Effector memory CD4-positive, alpha-beta T cell (primary cell): ENCODE measurements at regions not wholly inside any gene's neighbourhood (a gene's known extent, or its start where the extent isn't known, plus 50 kb on each side); places are given as distances from the start of the nearest gene placed in this dataset.
"Not testable (repeated sequence)": the region's sequence is repeated elsewhere in the genome, so short reads cannot be mapped to it uniquely, and the experiment has no call there.

Experiments
- DNase-seq, 3 donors: peaks; one replicate each; pipeline ENCODE4 v3.0.0-alpha.2; 2020
- H3K27ac ChIP-seq: 2 replicates; pipeline ENCODE4 v1.7.0; 2013; ENCODE audit warnings: mild to moderate bottlenecking, low read length, moderate library complexity; ENCODE audit not compliant: insufficient read depth, poor library complexity, severe bottlenecking
- H3K27me3 ChIP-seq: replicated peaks from 2 replicates; pipeline ENCODE4 v1.7.0; 2013; ENCODE audit warnings: mild to moderate bottlenecking, low read length; ENCODE audit not compliant: insufficient read depth, control insufficient read depth, poor library complexity, severe bottlenecking
- H3K36me3 ChIP-seq: 2 replicates; pipeline ENCODE4 v1.7.0; 2013; ENCODE audit warnings: mild to moderate bottlenecking, low read length, moderate library complexity; ENCODE audit not compliant: control insufficient read depth, insufficient read depth
- H3K4me1 ChIP-seq: 2 replicates; pipeline ENCODE4 v1.7.0; 2013; ENCODE audit warnings: low read length, mild to moderate bottlenecking; ENCODE audit not compliant: control insufficient read depth, insufficient read depth, poor library complexity, severe bottlenecking
- H3K4me3 ChIP-seq: 2 replicates; pipeline ENCODE4 v1.7.0; 2013; ENCODE audit warnings: low read length, low read depth, mild to moderate bottlenecking; ENCODE audit not compliant: insufficient read depth, poor library complexity, severe bottlenecking
- H3K9me3 ChIP-seq: 2 replicates; pipeline ENCODE4 v1.7.0; 2013; ENCODE audit warnings: mild to moderate bottlenecking, low read length, moderate library complexity; ENCODE audit not compliant: control insufficient read depth

DNA sequence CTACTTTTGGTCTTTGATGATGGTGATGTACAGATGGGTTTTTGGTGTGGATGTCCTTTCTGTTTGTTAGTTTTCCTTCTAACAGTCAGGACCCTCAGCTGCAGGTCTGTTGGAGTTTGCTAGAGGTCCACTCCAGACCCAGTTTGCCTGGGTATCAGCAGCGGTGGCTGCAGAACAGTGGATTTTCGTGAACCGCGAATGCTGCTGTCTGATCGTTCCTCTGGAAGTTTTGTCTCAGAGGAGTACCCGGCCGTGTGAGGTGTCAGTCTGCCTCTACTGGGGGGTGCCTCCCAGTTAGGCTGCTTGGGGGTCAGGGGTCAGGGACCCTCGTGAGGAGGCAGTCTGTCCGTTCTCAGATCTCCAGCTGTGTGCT, 56.6 kb upstream of the TNFAIP8 start:
- not testable (repeated sequence) for H3K4me3 ChIP-seq, H3K9me3 ChIP-seq, H3K36me3 ChIP-seq, DNase-seq, H3K27me3 ChIP-seq
- H3K27ac ChIP-seq = peak overlapping the region; percentile 68
- H3K4me1 ChIP-seq = peaks cover 40% of the 10 kb centered on the region

DNA sequence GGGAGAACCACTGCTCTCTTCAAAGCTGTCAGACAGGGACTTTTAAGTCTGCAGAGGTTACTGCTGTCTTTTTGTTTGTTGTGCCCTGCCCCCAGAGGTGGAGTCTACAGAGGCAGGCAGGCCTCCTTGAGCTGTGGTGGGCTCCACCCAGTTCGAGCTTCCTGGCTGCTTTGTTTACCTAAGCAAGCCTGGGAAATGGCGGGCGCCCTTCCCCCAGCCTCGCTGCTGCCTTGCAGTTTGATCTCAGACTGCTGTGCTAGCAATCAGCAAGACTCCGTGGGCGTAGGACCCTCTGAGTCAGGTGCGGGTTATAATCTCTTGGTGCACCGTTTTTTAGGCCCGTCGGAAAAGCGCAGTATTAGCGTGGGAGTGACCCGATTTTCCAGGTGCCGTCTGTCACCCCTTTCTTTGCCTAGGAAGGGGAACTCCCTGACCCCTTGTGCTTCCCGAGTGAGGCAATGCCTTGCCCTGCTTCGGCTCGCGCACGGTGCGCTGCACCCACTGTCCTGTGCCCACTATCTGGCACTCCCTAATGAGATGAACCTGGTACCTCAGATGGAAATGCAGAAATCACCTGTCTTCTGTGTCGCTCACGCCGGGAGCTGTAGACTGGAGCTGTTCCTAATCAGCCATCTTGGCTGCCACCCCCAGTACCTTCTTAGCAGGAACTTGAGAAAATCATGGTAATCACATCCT, 56.1 kb upstream of the TNFAIP8 start:
- H3K36me3 ChIP-seq, H3K27me3 ChIP-seq, H3K9me3 ChIP-seq: not testable (repeated sequence)
- Histone ChIP-seq H3K4me3 (peak overlapping the region; percentile 31), H3K27ac (peak overlapping the region; percentile 68), H3K4me1 (peaks cover 45% of the 10 kb centered on the region)
- peak; percentile 76 to 88 (median 83) for DNase-seq

DNA sequence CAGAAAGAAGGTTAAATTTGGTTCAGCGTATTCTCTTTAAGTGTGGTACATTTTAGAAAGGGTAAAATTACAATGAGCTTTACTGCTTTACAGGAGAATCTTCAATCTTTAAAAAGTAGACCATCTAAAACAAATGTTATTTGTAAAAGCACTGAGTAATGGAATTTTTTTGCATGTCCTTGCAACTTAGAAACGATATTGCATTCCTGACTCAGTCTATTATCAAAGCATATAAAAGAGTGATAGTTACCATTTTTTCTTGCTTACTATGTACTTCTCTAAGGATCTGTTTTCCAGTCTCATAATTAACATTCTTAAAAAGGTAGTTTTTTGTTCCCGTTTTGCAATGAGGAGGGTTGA, 55.5 kb upstream of the TNFAIP8 start:
- peak overlapping the region; percentile 31 for H3K4me3 ChIP-seq
- H3K27me3 ChIP-seq = no peaks in the 10 kb centered on the region
- H3K9me3 ChIP-seq = no peaks in the 10 kb centered on the region
- DNase-seq = no peak
- H3K27ac ChIP-seq = peak overlapping the region; percentile 68
- no peaks in the 10 kb centered on the region for H3K36me3 ChIP-seq
- H3K4me1 ChIP-seq = peaks cover 49% of the 10 kb centered on the region

DNA sequence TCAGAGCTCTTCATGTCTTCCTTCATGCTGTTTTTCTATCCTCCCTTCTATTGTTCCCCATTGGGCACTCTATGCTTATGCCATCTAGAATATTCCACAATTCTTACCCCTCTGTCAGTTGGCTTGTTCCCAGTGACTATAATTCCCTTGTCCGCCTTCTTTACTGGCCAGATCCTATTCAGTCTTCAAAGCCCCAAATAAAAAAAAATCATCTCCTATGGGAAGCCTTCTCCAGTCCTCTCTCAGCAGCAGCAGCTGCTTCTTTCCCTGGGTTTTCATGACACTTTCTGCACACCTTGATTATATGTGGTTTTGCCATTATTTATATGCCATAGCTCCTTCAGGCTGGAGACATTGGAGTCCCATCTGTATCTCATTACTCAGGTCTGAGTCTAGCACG, 54.6 kb upstream of the TNFAIP8 start:
- peak overlapping the region; percentile 15 for H3K27ac ChIP-seq
- H3K4me3 ChIP-seq = no peak overlapping the region
- H3K9me3 ChIP-seq = no peaks in the 10 kb centered on the region
- H3K4me1 ChIP-seq = peaks cover 58% of the 10 kb centered on the region
- no peaks in the 10 kb centered on the region for H3K36me3 ChIP-seq
- DNase-seq = no peak
- H3K27me3 ChIP-seq = no peaks in the 10 kb centered on the region

DNA sequence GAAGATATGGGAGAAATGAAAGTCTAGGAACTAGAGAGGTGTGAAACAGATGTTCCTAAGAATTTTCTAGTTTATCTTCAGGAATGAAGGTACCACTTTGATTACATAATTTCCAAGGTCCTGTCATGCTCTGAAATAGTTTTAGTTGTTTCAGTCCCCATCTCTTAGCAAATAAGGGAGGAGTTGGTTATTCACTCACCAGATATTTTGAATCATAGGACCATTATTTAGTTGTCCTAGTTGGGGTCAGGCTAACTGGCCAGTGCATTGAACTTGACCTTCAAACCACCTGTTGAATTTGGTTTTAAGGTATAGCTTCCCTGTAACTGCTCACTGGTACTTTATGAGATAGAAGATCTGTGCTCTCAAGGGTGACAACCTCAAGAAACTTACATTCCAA, 53.9 kb upstream of the TNFAIP8 start:
- Histone ChIP-seq H3K36me3 (no peaks in the 10 kb centered on the region), H3K9me3 (no peaks in the 10 kb centered on the region), H3K27me3 (no peaks in the 10 kb centered on the region), H3K4me1 (peaks cover 63% of the 10 kb centered on the region), H3K27ac (peak overlapping the region; percentile 5), H3K4me3 (no peak overlapping the region)
- DNase-seq = no peak

DNA sequence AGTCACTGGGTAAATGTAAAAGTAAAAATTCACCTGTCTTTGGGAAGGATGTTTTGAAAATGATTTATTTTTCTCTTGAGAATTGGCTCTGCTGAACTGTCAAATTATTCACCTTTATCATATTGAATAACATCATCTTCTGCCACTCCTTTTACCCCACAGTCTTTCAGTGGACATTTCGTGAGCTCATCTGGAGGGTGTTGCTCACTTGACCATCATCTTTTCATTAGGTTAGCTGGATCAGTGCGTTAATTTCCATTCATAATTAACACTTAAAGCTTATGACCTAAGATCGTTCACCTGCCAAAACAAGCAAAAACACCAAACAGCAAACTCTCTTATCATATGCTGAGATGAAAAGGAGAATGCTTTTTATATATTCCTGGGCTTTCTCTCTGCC, 53.4 kb upstream of the TNFAIP8 start:
- no peaks in the 10 kb centered on the region for H3K27me3 ChIP-seq
- peak overlapping the region; percentile 47 for H3K27ac ChIP-seq
- H3K9me3 ChIP-seq = no peaks in the 10 kb centered on the region
- H3K36me3 ChIP-seq = no peaks in the 10 kb centered on the region
- peaks cover 67% of the 10 kb centered on the region for H3K4me1 ChIP-seq
- no peak overlapping the region for H3K4me3 ChIP-seq
- no peak for DNase-seq

DNA sequence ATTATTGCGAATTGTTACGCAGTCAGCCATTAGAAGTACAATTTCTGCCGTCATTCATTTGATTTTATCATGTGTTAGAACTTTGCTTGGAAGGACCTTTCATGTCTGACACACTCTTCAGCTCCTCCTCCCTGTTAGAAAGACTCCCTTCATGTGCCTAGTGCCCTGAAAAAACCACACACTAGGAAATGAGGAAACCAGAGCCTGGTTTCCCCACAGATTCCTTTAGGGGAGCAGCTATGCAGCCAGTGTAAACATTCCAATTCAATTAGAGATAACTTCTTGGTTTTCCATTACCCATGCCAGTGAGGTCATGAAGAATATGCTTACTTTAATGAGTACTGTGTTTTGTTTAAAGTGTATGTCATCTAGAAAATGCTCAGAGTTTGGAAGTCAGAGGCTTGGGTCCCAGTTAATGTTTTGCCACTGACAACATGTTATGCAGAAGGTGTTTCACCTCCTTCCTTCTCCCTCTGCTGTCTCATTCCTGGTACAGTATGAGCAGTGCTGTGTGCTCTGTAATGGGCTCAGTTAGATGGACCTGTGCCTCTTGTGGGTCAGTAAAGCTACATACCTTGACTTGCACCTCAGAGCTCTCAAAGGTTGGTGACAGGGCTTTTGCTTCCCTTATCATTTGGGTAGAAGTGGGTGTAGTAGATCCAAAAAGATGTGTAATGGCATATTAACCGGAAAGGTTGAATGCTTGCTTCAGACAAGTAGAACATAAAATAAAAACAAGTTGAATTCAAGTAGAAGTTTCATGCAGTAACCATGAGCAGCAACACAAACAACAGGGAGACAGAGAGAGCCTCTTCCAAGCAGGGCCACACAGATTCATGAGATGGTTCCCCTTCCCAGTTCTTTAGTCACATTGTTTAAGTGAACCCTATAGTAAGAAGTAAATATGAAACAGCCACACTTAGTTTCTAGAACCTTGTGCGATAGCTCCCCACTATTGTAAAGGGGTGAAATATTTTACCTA, 52.6 kb upstream of the TNFAIP8 start:
- no peaks in the 10 kb centered on the region for H3K27me3 ChIP-seq
- no peak for DNase-seq
- no peaks in the 10 kb centered on the region for H3K9me3 ChIP-seq
- peak overlapping the region; percentile 47 for H3K27ac ChIP-seq
- H3K36me3 ChIP-seq = no peaks in the 10 kb centered on the region
- no peak overlapping the region for H3K4me3 ChIP-seq
- H3K4me1 ChIP-seq = peaks cover 72% of the 10 kb centered on the region

- no peaks in the 10 kb centered on the region for H3K27me3 ChIP-seq
- no peaks in the 10 kb centered on the region for H3K9me3 ChIP-seq
- DNase-seq = no peak
- no peaks in the 10 kb centered on the region for H3K36me3 ChIP-seq
- H3K27ac ChIP-seq = peak overlapping the region; percentile 47
- peak overlapping the region; percentile 18 for H3K4me3 ChIP-seq
- peaks cover 82% of the 10 kb centered on the region for H3K4me1 ChIP-seq
Measured at GRCh38 chr5:119304439-119305211, 51.2 kb upstream of the TNFAIP8 start.
